Left lung (tissue), 4 donors: ENCODE measurements at regions not wholly inside any gene's neighbourhood (a gene's known extent, or its start where the extent isn't known, plus 50 kb on each side); places are given as distances from the start of the nearest gene placed in this dataset.

Experiments used
- ATAC-seq: fragments of 200-7000 bp; cut with Tn5 transposase; one replicate; pipeline ENCODE4 v1.9.1; 2020; ENCODE audit warnings: moderate library complexity
- DNase-seq, 4 donors: peaks; one replicate each; pipeline ENCODE4 v3.0.0-alpha.2; 2013 to 2020
- H3K27ac ChIP-seq, 2 donors: fragments of 200-600 bp; sonication (generic) in 1 of 2; one replicate each; pipeline versions ENCODE4 v1.5.0 to v1.8.0; 2020 to 2021
- H3K27me3 ChIP-seq, 2 donors: fragments of 200-600 bp; sonication (generic) in 1 of 2; one replicate each; pipeline versions ENCODE4 v1.5.0 to v1.8.0; 2020 to 2021
- H3K36me3 ChIP-seq, 2 donors: fragments of 200-600 bp; sonication (generic) in 1 of 2; one replicate each; pipeline versions ENCODE4 v1.5.0 to v1.8.0; 2020 to 2021
- H3K4me1 ChIP-seq, 2 donors: fragments of 200-600 bp; one replicate each; pipeline ENCODE4 v1.8.0; 2021
- H3K4me3 ChIP-seq, 2 donors: fragments of 200-600 bp; sonication (generic) in 1 of 2; one replicate each; pipeline versions ENCODE4 v1.5.0 to v1.8.0; 2020 to 2021; ENCODE audit warnings: mild to moderate bottlenecking in 1 of 2
- H3K9me3 ChIP-seq, 2 donors: fragments of 200-600 bp; sonication (generic) in 1 of 2; one replicate each; pipeline versions ENCODE4 v1.5.0 to v1.8.0; 2020 to 2021
- intact Hi-C, 2 donors: fragments of 100-400 bp; cut with DNase I; formaldehyde crosslinking; loops; one replicate each; pipeline versions ENCODE4 v1.11.2 to v1.14.2; 2022
- TF ChIP-seq, protein P1 (sequence below), 2 donors: fragments of 200-600 bp; sonication (generic) in 1 of 2; IDR thresholded peaks; one replicate each; pipeline versions ENCODE4 v1.5.0 to v1.8.0; 2021; ENCODE audit warnings: antibody characterized with exemption in 2 of 2
- donor health status: DM: no; HTN: yes; CAD: no.
- donor health status: DM: no; HTN: no; CAD: no.

DNA sequence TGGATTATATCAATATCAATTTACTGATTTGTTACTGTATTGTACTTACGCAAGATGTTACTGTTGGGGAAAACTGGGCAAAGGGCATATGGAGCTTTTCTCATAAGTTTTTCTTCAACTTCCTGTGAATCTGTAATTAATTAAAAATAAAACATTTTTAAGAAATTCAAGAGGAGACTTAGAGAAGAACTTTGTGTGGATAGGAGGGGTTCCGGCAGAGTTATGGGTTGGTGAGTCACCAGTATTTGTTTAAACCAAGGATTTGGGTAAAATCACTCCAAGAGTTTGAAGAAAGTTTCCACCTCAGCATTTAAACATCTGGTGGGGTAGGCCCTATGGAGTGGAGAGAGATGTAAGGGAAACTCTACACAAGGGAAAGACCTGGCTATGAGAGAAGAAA is 379.6 kb downstream of the TSHZ3 start:
- Histone ChIP-seq H3K27me3 (no peaks in the 10 kb centered on the region), H3K4me1 (no peaks in the 10 kb centered on the region), H3K36me3 (no peaks in the 10 kb centered on the region), H3K4me3 (no peak overlapping the region), H3K27ac (no peak overlapping the region), H3K9me3 (no peaks in the 10 kb centered on the region)
- ATAC-seq (no peak), DNase-seq (no peak)
- intact Hi-C loops = no loop called here
- TF ChIP-seq, protein P1, sequence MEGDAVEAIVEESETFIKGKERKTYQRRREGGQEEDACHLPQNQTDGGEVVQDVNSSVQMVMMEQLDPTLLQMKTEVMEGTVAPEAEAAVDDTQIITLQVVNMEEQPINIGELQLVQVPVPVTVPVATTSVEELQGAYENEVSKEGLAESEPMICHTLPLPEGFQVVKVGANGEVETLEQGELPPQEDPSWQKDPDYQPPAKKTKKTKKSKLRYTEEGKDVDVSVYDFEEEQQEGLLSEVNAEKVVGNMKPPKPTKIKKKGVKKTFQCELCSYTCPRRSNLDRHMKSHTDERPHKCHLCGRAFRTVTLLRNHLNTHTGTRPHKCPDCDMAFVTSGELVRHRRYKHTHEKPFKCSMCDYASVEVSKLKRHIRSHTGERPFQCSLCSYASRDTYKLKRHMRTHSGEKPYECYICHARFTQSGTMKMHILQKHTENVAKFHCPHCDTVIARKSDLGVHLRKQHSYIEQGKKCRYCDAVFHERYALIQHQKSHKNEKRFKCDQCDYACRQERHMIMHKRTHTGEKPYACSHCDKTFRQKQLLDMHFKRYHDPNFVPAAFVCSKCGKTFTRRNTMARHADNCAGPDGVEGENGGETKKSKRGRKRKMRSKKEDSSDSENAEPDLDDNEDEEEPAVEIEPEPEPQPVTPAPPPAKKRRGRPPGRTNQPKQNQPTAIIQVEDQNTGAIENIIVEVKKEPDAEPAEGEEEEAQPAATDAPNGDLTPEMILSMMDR (IDR thresholded peaks at IDR 0.05) = no peak

DNA sequence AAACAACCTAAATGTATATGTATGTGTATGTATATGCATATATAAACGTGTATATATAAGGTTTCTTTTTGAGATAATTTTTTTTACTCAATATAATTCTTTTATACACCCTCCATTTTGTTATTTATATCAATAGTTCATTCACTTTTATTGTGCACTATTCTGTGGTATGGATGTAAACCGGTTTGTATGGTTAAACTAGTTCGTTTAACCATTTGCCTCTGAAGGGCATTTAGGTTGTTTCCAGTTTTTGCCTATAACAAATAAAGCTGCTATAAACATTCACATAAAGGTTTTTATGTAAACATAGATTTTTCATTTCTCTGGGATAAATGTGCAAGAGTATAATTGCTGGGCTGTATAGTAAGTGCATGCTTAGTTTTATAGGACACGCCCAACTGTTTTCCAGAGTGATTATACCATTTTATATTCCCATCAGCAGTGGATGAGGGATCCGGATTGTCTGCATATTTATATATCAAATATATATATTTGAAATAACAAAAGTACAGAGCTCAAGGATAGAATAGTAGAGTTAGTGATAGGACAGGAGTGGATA is 380.3 kb downstream of the TSHZ3 start:
- intact Hi-C loops = no loop called here
- no peaks in the 10 kb centered on the region for H3K9me3 ChIP-seq

DNA sequence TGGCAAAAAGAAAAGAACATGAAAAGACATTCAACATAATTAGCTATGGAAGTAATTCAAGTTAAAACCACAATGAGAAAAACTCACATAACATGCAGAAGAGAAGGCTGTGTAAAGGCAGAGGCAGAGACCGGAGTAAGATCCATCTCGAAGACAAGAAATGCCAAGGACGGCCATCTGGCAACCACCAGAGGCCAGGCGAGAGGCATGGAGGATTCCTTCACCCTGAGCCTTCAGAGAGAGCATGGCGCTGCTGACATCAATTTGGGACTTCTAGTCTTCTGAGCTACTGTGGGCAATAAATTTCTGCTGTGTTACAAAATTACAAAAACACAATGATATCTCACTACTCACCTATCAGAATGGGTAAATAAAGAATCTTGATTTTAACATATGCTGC is 381.0 kb downstream of the TSHZ3 start:
- no peak for ATAC-seq
- Histone ChIP-seq H3K4me1 (no peaks in the 10 kb centered on the region), H3K4me3 (no peak overlapping the region), H3K9me3 (peaks cover 0 to 6% of the 10 kb centered on the region in 2 donors), H3K27ac (no peak overlapping the region), H3K27me3 (no peaks in the 10 kb centered on the region), H3K36me3 (no peaks in the 10 kb centered on the region)
- DNase-seq = no peak
- intact Hi-C loops = no loop called here
- TF ChIP-seq, protein P1 (IDR thresholded peaks at IDR 0.05) = no peak

More for the DNA sequence above, 380.3 kb downstream of the TSHZ3 start:
- H3K27me3 ChIP-seq = no peaks in the 10 kb centered on the region
- ATAC-seq (no peak), DNase-seq (no peak)
- no peak overlapping the region for H3K27ac ChIP-seq
- no peak overlapping the region for H3K4me3 ChIP-seq
- TF ChIP-seq, protein P1 (IDR thresholded peaks at IDR 0.05) = no peak
- H3K4me1 ChIP-seq = no peaks in the 10 kb centered on the region
- no peaks in the 10 kb centered on the region for H3K36me3 ChIP-seq

GRCh38 chr19:30966486-30966885 is 382.8 kb downstream of the TSHZ3 start:
- intact Hi-C loops = no loop called here
- no peaks in the 10 kb centered on the region for H3K4me1 ChIP-seq
- H3K9me3 ChIP-seq = peaks cover 0 to 6% of the 10 kb centered on the region in 2 donors
- no peaks in the 10 kb centered on the region for H3K27me3 ChIP-seq
- no peak for DNase-seq
- TF ChIP-seq, protein P1 (IDR thresholded peaks at IDR 0.05) = no peak
- no peak overlapping the region for H3K4me3 ChIP-seq
- H3K36me3 ChIP-seq = no peaks in the 10 kb centered on the region
- ATAC-seq = no peak
- H3K27ac ChIP-seq = no peak overlapping the region

- Histone ChIP-seq H3K27ac (no peak overlapping the region), H3K27me3 (no peaks in the 10 kb centered on the region), H3K4me1 (no peaks in the 10 kb centered on the region), H3K36me3 (no peaks in the 10 kb centered on the region), H3K9me3 (peaks cover 0 to 6% of the 10 kb centered on the region in 2 donors), H3K4me3 (no peak overlapping the region)
- no peak for DNase-seq
- TF ChIP-seq, protein P1 (IDR thresholded peaks at IDR 0.05) = no peak
- intact Hi-C loops = no loop called here
- no peak for ATAC-seq
Observed at GRCh38 chr19:30959011-30959410, 390.2 kb downstream of the TSHZ3 start.
